Stimulated activated CD4-positive, alpha-beta T cell treated with anti-CD3 and anti-CD28 coated beads, TNF-alpha, amount 100 ng/mL, for 24 hours (primary cell): ENCODE measurements at regions not wholly inside any gene's neighbourhood (a gene's known extent, or its start where the extent isn't known, plus 50 kb on each side); places are given as distances from the start of the nearest gene placed in this dataset.

Experiments
- DNase-seq, 3 experiments: peaks; one replicate each; pipeline ENCODE4 v3.0.0-alpha.2; 2020; ENCODE audit warnings: low read depth in 3 of 3

DNA sequence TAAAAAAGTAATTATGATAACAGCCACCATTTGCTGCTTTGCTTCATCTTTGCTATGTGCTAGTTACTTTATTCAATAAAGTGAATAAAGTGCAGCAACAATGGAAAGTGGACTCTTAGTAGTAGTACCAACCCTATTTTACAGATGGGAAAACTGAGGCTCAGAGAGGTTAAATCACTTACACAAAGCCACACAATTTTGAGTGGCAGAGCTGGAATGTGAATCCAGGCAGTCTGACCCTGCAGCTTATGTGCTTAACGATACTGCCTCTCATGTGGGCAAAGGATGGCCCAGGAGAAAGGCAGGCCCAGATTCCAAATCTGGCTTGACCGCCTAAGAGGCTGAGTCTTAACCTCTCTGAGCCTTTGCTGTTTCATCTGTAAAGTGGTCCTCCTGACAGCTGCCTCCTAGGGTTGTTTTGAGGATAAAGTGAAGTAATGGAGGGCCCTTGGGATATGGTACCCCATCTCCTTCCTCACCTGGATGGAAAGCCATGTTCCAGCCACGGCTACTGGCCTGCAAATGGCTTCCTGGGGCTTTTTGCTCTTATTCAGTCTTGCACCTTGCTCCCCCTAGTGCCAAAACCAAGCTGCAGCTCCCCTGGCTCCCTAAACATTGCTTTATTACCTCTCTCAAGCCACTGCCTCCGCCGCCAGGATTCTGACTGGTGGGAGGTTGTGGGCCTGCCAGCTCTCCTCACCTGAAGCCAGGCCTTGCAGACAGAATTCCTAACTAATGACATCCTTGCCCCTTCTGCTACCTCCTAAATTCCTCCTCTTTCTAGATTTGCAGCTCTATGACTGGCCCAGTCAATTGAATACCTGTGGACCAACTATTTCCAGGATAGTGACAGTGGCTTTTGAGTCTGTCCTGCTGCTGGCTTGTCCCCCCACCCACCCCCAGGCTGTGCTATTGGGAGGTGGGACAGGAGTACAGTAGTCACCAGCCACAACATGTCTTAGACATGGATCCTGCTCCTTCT lies 283.3 kb upstream of the PWP1 start:
- DNase-seq = peak; percentile 37 to 56 (median 42)

DNA sequence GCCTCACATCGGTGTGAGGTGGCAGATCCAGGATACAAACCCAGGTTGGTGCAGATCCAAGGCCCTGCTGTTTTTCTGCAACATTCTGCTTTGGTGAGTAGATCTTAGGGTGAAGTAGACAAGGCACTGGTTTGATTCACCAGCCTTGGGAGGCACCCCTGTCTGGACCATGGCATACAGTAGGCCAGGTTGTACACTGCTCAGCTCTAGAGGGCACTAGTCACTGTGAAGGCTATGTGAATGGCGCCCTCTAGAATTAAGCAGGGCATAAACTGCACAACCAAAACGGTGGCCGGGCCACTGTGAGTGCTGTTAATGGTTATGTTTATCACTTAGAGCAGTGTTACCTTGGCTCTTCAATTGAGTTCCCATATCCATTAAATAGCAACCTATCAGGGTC lies 280.6 kb upstream of the PWP1 start:
- peak in 1 of 3 experiments; percentile 22 for DNase-seq

DNA sequence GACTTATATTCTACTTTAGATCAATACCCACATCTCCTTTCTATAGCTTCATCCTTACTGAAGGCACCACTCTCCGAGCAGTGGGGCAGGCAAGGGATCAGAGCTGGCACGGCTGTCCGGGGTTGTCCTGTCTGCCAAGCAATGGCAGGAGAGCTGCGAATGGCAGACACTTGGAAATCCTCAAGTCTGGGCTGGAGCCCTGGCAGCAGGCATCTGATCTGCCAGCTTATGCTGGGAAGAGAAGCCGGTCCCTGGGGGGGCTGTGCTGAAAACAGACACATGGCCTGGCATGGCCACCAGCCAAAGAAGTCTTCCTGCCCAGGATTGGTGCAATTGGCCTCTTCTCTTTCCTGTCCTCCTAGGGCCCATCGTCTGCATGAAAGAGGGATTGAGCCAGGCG lies 280.2 kb upstream of the PWP1 start:
- DNase-seq = no peak

DNA sequence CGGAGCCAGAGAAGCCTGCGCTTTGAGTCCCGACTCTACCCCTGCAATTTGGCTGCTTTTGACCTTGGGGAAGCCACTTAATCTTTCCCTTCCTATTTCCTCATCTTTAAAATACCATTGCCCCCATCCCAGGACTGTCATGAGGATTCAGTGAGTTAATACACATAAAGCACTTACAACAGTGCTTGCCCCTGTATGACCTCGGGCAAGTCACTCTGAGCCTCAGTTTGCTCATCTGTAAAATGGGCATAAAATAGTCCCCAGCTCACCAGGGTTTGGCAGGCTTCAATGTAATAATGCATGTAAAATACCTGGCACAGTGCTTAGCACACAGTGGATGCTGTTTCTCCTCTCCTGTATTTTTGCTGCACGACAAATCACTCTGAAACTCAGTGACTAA lies 278.7 kb upstream of the PWP1 start:
- DNase-seq = no peak

DNA sequence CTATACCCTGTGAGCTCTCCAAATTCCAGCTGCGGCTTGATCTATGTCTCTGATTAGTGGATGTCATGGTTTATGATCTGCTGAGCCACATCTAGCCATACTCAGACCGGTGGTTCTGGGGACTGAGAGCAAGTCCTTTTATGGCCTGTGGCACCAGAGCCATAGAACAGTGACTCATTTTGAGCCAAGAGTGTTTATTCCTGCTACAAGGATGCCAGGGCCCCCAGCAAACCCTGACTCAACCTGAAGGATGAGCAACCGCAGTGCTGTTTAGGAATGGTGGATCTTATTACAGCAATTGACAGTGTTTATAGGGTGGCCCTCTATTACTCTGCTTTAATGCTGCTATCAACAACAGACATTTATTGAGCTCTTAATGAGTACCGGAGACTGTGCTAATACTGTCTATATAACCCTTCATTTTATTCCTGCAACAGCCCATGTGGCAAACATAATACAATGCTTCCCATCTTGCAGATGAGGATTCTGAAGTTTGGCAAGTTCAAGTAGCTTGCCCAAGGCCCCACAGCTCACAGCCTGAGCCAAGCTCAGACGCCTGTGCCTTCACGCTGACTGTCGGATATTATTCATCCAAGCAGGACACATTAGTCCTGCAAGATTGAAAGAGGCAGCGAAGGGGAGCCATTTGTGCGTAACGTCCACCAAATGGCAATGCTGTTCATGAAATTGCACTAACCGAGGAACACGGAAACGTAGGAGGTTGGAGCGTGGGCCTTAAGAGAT lies 273.6 kb upstream of the PWP1 start:
- DNase-seq = no peak

DNA sequence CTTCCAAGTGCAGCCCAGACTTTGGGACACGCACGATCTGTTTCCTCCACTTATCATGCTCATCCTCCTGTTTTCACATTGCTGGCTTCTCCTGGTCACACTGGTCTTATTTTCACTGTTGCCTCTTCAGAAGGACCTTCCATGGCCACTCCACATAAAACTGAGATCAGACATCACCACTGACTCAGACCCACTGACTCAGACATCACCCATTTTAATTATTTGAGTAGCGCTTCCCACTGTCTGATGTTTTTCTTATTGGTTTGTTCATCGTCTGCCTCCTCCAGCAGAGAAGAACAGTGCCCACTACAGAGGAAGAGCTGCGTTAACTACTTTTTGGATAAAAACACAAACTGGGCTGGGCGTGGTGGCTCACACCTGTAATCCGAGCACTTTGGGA lies 270.5 kb upstream of the PWP1 start:
- DNase-seq = no peak

DNA sequence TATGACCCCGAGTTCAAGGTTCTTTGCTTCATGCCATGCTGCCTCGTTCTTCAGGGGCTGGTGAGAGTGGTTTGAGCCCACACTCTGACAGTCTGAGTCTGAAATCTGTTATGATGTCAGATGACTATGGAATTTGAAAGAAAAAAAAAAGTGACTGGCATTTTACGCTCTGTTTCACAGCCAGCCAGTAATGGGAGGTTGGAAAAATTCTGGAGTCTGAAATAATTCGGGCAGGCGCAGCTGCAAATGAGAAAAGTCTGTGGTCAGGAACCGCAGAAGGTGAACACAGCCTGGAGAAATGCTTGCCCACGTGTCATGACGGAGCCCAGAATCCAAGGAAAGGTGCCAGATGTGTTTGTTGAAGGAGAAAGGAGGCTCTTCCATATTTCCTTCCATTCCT lies 269.8 kb upstream of the PWP1 start:
- no peak for DNase-seq

DNA sequence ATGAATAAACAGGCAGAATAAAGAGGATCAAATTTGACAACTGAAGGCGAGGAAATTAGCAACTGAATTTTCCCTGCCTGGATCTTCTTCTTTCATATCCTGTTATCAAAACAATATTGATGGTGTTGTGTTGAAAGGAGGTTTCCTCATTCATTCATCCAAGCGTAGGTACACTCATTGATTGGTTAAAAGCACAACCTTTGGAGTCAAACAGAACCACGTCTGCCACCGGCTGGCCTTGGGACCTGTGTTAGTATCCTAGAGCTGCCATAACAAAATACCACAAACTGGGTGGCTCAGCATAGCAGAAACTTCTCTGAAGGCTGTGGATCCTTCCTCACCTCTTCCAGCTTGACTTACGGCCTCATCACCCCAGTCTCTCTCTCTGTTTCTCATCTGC lies 268.6 kb upstream of the PWP1 start:
- no peak for DNase-seq

DNA sequence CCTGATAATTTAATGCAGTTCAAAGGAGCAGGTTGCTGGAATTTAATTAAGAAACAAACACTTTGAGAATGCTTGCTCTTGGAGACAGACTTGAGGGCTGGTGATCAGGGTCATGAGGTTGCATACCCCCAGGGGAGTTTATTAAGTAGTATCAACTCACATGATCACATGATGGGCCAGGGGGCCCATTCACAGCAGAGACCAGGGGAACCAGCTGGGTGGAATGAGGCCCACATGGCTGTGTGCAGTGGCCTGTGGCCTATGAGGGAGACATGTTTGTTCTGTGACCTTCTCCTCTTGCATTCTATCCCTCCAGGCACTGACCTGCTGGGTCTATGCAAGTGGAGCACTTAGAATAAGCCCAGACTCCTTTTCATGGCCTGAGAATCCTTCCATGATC lies 266.6 kb upstream of the PWP1 start:
- no peak for DNase-seq

DNA sequence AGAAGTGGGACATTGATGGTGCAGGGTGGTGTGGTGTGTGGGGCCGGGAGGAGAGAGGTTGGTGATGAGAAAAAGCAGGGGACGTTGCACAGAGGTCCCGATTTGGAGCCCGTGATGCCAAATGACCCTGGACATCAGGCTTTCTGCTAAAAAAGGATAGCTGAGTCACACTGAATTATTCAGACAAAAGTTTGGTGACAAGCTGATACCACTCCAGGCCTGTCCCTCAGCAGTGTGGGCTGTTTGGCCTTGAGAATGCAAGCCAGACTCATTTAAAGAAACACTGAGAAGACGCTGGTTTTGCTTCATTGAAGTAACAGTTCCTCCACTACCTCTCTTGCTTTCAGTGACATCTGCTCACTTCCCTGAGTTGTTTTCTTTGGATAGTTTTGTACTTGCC lies 262.1 kb upstream of the PWP1 start:
- DNase-seq = no peak

DNA sequence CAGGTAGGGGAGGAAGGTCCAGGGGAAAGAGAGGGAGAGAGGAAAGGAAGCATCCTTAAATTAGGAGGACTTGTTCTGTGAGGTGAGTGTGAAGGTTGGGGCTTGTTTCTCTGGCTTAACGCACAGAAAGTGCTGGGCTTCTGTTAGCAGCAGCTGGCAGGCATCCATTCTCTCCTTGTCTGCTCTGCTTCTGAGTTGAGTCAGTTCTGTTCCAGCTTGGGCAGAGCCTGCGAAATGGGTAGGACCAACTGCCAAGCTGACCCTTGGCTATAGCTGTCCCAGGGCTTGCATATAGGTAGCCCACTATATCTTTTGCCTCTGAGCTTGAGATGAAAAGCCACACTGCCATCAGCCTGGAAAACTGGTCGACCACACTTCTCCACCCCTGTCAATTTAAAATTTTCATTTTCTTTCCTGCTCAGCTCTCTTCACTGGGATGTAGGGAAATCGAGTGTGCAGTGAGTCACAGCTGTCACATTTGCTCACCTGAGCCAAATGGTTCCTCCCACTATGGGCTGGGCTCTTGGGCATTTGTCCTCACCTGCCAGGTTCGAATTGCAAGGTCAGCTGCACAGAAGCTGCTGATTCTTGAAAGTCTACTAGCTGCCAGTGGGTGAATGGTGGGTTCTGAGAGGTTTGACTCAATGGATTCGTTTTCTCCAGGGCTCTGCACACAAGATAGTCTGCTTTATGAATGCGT lies 256.4 kb upstream of the PWP1 start:
- no peak for DNase-seq

DNA sequence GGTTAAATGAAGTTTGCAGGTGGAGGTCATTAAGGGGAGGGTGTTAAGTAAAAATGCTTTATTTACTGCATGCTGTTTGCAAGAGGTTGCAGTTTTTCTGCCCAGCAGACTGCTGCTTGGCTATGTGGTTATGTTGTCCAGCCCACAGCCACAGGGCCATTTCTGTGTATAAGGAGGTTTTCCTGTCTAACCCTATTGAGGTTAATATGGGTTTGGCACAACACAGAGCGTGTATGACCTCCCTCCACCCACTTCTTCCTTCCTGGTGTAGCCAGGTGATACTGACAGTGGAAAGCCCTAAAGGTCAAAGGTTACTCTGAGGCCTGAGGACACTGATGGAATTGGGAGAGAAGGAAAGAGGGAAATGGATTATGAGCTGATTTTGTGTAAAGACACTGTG lies 253.7 kb upstream of the PWP1 start:
- no peak for DNase-seq

DNA sequence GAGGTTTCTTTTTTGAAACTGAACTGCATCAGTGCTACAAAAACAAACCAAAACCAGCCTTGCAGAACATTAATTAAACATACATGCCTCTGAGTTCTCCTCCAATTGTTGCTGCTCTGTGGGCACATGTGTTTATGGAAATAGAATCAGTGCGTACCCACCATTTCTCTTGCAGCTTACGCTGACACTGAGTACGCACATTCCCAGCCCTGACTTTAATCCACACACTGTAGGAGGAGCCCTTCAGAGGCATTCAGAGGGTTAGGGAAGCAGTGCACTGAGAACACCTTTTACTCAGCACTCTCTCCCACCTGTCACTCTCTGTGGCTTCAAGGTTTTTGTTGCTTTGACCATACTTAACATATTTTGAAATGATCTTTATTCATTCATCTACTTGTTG lies 250.5 kb upstream of the PWP1 start:
- DNase-seq = no peak

DNA sequence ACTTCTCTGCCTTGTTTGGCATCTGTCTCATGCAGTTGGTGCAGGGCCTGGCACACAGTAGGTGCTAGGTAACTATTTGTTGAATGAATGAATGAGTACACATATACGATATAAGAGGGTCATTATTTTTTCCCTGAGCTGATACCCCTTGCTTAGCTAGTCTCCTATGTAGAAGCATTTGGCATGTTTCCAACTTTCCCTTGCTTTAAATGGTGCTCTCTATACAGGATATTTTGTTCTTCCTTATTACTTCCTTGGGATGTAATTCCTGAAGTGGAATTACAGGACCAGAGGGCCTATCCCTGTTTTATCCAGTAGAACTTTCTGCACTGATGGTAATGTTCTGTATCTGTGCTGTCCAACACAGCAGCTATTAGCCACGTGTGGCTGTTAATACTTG lies 250.1 kb upstream of the PWP1 start:
- no peak for DNase-seq

DNA sequence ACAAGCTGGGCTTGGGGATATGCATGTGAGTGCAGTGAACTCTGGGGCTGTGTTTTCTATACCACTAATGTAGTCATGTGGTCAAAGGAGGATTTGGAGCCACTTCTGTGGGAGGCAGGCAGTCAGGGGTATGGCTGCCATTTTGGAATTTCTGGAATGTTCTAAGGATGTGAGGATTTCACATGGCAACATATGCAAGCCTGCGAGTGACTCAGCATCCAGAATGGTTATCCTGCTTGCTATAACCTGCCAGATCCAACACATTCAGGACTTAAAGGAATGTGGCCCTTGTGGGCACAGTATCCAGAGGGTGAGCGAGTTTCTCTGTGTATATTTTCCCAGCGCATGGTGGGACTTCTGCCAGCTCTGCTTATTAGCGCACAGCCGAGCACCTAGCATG lies 249.2 kb upstream of the PWP1 start:
- no peak for DNase-seq

DNA sequence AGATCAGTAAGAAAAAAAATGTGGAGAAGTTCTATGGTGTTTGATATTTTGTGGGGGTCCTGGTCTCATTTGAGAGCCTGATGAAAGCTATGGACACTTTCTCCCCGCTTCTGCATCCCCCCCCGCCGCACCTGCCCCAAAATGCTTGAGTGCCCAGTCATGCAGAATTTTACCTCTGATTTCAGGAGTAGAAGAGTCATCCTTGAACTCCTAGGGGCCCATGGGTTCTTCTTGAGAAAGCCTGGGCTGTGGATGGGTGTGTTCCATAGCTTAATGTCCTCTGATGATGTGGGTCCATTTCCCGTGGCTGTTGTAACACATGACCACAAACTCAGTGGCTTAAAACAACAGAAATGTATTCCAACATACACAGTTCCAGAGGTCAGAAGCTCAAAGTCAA lies 248.8 kb upstream of the PWP1 start:
- DNase-seq = no peak

DNA sequence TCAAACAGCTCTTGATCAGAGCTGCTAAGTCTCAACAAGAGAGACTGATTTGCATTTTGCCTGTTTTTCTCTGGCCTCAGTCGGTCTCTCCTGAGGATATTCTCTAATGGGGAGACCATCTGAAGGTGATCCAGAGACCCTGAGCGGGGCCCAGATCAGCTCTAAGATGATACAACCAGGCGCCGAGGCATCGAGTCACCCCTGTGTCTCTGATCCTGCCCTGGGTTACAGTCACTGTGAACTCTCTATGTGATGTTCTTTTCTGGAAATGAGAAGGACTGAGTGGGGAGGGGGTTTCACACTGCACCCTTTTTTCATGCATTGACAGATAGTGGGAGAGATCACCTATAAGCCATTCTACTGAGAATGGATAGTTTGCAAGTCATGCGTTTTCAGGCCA lies 247.6 kb upstream of the PWP1 start:
- no peak for DNase-seq

DNA sequence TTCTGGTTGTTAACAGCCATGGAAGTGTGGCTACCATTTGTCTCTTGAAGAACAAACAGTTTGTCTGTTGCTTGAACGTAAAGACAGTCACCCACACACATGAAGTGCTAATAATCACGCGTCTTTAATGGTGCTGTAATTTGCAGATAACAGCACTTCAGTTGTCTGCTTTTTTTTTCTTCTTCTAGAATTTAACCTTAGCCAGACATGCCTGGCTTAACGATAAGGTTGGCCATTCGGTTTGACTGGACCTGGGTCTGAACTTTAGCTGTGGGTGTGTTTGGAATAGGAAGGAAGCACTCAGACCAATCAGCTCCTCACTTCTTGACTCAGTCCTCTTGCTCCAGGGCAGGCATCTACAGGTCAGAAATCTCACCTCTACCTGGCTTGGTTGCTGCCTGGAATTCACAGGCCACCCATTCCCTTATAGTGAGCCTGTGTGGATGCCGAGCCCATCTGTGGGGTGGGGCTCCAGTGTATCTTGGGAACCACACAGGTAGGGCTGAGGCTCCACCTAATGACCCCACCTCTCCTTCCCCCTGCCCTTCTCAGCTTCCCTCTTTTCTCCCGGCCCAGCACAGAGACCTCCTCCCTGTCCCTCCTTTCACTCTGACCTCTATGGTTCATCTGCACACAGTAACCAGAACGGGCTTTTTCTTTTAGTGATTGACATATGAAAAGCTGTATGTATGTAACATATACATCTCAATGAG lies 246.4 kb upstream of the PWP1 start:
- no peak for DNase-seq

DNA sequence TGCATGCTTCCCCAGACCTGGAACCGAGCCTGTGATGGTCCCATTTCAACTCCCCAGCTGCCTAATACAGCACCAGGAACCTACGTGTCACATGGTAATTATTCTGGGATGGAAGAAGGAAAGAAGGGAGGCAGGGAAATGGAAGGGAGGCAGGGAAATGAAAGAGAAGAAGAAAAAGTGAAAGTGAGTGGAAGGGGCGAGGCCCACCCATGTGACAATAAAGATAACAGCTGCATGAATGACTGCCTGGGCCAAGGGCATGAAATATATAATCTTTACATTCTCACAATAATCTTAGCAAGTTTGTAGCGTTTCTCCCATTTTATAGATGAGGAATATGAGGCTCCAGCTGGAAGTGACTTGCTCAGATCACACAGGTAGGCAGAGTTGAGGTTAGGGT lies 245.0 kb upstream of the PWP1 start:
- no peak for DNase-seq

DNA sequence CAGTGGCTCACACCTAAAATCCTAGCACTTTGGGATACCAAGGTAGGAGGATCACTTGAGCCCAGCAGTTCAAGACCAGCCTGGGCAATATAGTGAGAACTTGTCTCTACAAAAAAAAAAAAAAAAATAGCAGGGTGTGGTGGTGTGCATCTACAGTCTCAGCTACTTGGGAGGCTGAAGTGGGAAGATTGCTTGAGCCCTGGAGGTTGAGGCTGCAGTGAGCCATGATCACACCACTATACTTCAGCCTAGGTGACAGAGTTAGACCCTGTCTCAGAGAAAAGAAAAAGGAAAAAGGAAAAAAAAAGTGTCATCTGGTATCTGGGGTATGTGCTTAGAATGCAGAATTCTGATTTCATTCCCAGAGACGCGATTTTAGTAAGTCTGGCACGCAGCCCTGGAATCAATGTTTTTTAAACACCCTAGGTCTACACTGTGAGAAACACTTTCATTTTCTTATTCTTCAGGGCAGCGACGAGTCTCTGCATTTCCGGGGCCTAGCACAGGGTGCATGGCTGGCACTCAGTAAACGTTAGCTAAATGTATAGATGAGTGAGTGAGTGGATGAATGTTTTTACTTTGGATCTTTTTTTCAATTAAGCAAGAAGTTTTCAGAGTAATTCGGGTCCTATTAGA lies 243.8 kb upstream of the PWP1 start:
- DNase-seq = no peak

DNA sequence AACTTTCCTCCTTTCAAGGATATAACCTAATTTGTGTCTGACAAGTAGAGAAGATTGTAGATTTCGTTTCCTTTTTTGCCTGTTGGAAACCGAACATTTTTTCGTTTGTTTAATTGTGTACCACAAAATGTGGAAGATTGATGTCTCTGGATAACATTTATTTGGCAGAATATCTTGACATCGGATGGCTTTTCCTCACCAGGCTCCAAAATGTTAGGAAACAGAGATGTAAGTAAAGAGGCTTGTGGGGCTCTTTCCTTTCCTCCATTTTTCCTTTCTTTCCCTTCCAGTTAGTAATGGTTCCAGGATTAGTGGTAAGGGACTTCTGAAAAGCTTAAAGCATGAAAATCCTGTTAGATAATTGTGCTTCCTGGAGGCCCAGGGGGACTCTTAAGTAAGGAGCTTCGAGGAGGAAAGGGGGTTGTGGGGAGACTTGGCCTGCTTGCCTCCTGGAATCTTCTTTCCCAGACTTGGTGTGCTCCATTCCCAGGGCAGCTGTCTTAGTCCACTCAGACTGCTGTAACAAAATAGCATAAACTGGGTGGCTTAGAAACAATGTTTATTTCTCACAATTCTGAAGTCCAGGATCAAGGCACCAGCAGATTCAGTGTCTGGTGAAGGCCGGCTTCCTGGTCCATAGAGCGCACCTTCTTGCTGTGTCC lies 243.1 kb upstream of the PWP1 start:
- DNase-seq = no peak
